ENCODE measurements at regions not wholly inside any gene's neighbourhood (a gene's known extent, or its start where the extent isn't known, plus 50 kb on each side); places are given as distances from the start of the nearest gene placed in this dataset.

GRCh38 chr3:173336261-173336660 lies 61.3 kb upstream of the NLGN1 start (continued):
- TF ChIP-seq, protein P1, sequence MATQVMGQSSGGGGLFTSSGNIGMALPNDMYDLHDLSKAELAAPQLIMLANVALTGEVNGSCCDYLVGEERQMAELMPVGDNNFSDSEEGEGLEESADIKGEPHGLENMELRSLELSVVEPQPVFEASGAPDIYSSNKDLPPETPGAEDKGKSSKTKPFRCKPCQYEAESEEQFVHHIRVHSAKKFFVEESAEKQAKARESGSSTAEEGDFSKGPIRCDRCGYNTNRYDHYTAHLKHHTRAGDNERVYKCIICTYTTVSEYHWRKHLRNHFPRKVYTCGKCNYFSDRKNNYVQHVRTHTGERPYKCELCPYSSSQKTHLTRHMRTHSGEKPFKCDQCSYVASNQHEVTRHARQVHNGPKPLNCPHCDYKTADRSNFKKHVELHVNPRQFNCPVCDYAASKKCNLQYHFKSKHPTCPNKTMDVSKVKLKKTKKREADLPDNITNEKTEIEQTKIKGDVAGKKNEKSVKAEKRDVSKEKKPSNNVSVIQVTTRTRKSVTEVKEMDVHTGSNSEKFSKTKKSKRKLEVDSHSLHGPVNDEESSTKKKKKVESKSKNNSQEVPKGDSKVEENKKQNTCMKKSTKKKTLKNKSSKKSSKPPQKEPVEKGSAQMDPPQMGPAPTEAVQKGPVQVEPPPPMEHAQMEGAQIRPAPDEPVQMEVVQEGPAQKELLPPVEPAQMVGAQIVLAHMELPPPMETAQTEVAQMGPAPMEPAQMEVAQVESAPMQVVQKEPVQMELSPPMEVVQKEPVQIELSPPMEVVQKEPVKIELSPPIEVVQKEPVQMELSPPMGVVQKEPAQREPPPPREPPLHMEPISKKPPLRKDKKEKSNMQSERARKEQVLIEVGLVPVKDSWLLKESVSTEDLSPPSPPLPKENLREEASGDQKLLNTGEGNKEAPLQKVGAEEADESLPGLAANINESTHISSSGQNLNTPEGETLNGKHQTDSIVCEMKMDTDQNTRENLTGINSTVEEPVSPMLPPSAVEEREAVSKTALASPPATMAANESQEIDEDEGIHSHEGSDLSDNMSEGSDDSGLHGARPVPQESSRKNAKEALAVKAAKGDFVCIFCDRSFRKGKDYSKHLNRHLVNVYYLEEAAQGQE (IDR thresholded peaks at IDR 0.05; ENCODE audit: low read depth), result no peak
- TF ChIP-seq EGR1 (IDR thresholded peaks at IDR 0.05; ENCODE audit: low read depth), result no peak
- no peak for TF ChIP-seq YY1 (IDR thresholded peaks at IDR 0.05; ENCODE audit: extremely low read depth, insufficient replicate concordance, low read depth, low read length)
- TF ChIP-seq CBX3 (IDR thresholded peaks at IDR 0.05; ENCODE audit: low read depth), result no peak

DNA sequence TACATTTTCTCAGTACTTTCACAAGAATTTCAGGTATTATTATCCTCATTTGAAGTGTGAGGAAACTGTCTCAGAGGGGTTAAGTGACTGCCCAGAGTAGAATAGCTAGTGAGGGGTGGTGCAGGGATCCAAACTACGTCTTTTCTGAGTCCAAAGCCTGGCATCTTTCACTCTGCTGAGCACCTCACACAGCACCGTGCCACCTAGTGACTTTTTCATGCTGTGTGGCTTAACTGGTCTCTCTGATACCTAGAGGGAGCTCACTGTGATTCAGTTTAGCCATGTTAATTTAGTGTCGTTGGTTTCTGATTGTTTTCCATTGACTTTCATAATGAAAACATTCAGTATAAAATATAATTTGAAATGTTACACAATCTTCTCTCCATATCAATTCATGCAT lies 91.4 kb upstream of the NLGN1 start:
- ChIA-PET RAD21 (ENCODE audit: low non-redundant PET in 1 of 2, low total read pairs in 2 of 2, uncharacterized antibody in 2 of 2, unreplicated experiment in 2 of 2) (no interaction called here), POLR2A (no interaction called here), CTCF (no interaction called here)
- Histone ChIP-seq H3K9me2 (ENCODE audit: insufficient read depth) (no peaks in the 10 kb centered on the region), H3K36me3 (ENCODE audit: control insufficient read depth in 1 of 2, insufficient read depth in 2 of 2, low read length in 2 of 2) (no peaks in the 10 kb centered on the region), H3K4me3 (replicated peaks in 1 of 2; ENCODE audit: low read depth in 1 of 2, low read length in 2 of 2) (no peak overlapping the region), H3K79me2 (ENCODE audit: insufficient read depth, low read length) (no peaks in the 10 kb centered on the region), H2AFZ (ENCODE audit: low read depth, low read length, poor library complexity, severe bottlenecking) (no peak overlapping the region), H3K9ac (ENCODE audit: low read length) (no peak overlapping the region), H3K9me3 (ENCODE audit: control insufficient read depth in 1 of 2, insufficient read depth in 1 of 2, low read depth in 1 of 2, low read length in 2 of 2) (no peaks in the 10 kb centered on the region), H3K4me2 (ENCODE audit: low read length) (no peak overlapping the region), H3K4me1 (ENCODE audit: control insufficient read depth in 1 of 2, insufficient read depth in 2 of 2, low read length in 2 of 2) (no peaks in the 10 kb centered on the region), H4K20me1 (ENCODE audit: insufficient read depth) (no peaks in the 10 kb centered on the region), H3K27me3 (ENCODE audit: insufficient read depth, low read length) (no peaks in the 10 kb centered on the region), H3K27ac (ENCODE audit: low read depth, low read length) (no peak overlapping the region)
- intact Hi-C loops (cut with micrococcal nuclease), result no loop called here
- ATAC-seq (no peak), DNase-seq (ENCODE audit: low read depth, low spot score) (no peak)
- TF ChIP-seq EGR1 (IDR thresholded peaks at IDR 0.05; ENCODE audit: low read depth), result no peak
- TF ChIP-seq ELF1 (IDR thresholded peaks at IDR 0.05; ENCODE audit: borderline replicate concordance, low read depth), result no peak
- BruUV-seq (replicated peaks), result no TSS peak
